Endothelial cell (in vitro differentiated cells): ENCODE measurements at regions not wholly inside any gene's neighbourhood (a gene's known extent, or its start where the extent isn't known, plus 50 kb on each side); places are given as distances from the start of the nearest gene placed in this dataset.

ENCODE experiments used
- DNase-seq: peaks from one replicate; pipeline ENCODE4 v3.0.0; 2021; ENCODE audit warnings: low spot score
- H3K27ac Mint-ChIP-seq: one replicate; pipeline ENCODE4 v1.8.0; 2021; ENCODE audit warnings: mixed read lengths, inconsistent platforms; ENCODE audit not compliant: unreplicated experiment
- H3K27me3 Mint-ChIP-seq: one replicate; pipeline ENCODE4 v1.8.0; 2021; ENCODE audit warnings: mild to moderate bottlenecking, moderate library complexity, mixed read lengths, inconsistent platforms; ENCODE audit not compliant: unreplicated experiment
- H3K36me3 Mint-ChIP-seq: one replicate; pipeline ENCODE4 v1.8.0; 2021; ENCODE audit warnings: mild to moderate bottlenecking, low read depth, mixed read lengths, inconsistent platforms; ENCODE audit not compliant: unreplicated experiment
- H3K4me1 Mint-ChIP-seq: one replicate; pipeline ENCODE4 v1.8.0; 2021; ENCODE audit warnings: mild to moderate bottlenecking, mixed read lengths, inconsistent platforms; ENCODE audit not compliant: unreplicated experiment
- H3K4me3 Mint-ChIP-seq: one replicate; pipeline ENCODE4 v1.8.0; 2021; ENCODE audit warnings: mild to moderate bottlenecking, mixed read lengths, inconsistent platforms; ENCODE audit not compliant: unreplicated experiment
- H3K9me3 Mint-ChIP-seq: one replicate; pipeline ENCODE4 v1.8.0; 2021; ENCODE audit warnings: mixed read lengths, inconsistent platforms; ENCODE audit not compliant: unreplicated experiment
- TF ChIP-seq, protein P1 (sequence below): fragments of 200-600 bp; sonication (generic); IDR thresholded peaks from one replicate; pipeline ENCODE4 v1.5.0; 2021; ENCODE audit warnings: antibody characterized with exemption; ENCODE audit not compliant: unreplicated experiment

DNA sequence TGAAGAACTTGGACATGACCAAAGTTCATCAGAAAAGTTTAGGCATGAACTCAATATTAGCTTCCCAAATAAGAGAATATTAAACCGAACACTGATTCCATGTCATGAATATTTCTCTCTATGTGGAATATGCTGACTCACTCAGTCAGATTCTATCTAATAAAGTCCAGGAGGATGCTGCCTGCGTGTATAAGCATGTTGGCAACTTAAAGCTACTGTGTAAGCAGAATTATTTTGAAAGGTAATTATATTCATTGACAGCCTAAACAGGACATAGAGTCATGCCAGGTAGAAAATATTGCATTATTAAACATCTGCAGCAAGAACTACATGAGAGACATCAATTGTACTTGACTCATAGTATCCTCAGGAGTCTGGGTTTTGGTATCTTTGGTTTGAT, 367.9 kb upstream of the SPOCK3 start:
- Mint-ChIP-seq H3K9me3 (no peaks in the 10 kb centered on the region), H3K27ac (no peak overlapping the region), H3K4me1 (no peaks in the 10 kb centered on the region), H3K4me3 (no peak overlapping the region), H3K36me3 (no peaks in the 10 kb centered on the region), H3K27me3 (no peaks in the 10 kb centered on the region)
- TF ChIP-seq, protein P1, sequence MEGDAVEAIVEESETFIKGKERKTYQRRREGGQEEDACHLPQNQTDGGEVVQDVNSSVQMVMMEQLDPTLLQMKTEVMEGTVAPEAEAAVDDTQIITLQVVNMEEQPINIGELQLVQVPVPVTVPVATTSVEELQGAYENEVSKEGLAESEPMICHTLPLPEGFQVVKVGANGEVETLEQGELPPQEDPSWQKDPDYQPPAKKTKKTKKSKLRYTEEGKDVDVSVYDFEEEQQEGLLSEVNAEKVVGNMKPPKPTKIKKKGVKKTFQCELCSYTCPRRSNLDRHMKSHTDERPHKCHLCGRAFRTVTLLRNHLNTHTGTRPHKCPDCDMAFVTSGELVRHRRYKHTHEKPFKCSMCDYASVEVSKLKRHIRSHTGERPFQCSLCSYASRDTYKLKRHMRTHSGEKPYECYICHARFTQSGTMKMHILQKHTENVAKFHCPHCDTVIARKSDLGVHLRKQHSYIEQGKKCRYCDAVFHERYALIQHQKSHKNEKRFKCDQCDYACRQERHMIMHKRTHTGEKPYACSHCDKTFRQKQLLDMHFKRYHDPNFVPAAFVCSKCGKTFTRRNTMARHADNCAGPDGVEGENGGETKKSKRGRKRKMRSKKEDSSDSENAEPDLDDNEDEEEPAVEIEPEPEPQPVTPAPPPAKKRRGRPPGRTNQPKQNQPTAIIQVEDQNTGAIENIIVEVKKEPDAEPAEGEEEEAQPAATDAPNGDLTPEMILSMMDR, result no peak
- DNase-seq, result no peak

DNA sequence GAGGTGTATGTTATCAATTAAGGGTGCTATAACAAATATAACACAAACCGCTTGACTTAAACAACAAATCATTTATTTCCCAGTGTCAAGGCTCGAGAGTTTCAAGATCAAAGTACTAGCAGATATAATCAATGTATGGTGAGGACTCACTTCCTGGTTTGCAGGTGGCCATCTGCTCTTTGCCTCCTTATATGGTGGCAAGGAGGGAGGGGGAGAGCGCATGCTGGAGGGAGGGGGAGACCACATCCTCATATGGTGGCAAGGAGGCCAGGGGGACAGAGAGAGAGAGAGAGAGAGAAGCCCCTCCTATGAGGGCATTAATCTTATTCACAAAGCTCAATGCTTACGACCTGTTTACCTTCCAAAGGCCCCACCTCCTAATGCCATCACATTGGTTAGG, 372.3 kb upstream of the SPOCK3 start:
- TF ChIP-seq, protein P1, result no peak
- no peaks in the 10 kb centered on the region for H3K27me3 Mint-ChIP-seq
- no peak overlapping the region for H3K4me3 Mint-ChIP-seq
- no peak overlapping the region for H3K27ac Mint-ChIP-seq
- H3K36me3 Mint-ChIP-seq, result no peaks in the 10 kb centered on the region
- no peaks in the 10 kb centered on the region for H3K4me1 Mint-ChIP-seq
- no peak for DNase-seq
- no peaks in the 10 kb centered on the region for H3K9me3 Mint-ChIP-seq

DNA sequence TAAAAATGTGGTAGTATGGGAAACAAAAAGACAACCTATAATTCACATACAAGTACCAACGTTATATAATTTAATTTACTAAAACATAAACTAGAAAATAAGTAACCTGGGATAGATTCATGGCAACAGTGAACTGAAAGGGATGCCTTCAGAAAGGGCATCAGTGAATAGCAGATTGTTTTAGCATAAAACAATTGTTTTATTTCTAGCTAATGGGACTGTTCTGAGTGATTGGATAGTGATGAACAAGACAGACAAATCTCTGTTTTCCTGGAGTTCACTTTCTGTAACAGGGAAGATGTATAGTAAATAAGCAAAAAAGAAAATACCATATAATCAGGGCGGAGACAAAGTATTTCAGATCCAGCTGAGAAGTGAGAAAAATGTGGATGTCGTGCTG, 379.1 kb upstream of the SPOCK3 start:
- Mint-ChIP-seq H3K27me3 (peaks cover 2% of the 10 kb centered on the region), H3K36me3 (no peaks in the 10 kb centered on the region), H3K4me3 (no peak overlapping the region), H3K27ac (no peak overlapping the region), H3K9me3 (no peaks in the 10 kb centered on the region), H3K4me1 (no peaks in the 10 kb centered on the region)
- TF ChIP-seq, protein P1, result no peak
- DNase-seq, result no peak

DNA sequence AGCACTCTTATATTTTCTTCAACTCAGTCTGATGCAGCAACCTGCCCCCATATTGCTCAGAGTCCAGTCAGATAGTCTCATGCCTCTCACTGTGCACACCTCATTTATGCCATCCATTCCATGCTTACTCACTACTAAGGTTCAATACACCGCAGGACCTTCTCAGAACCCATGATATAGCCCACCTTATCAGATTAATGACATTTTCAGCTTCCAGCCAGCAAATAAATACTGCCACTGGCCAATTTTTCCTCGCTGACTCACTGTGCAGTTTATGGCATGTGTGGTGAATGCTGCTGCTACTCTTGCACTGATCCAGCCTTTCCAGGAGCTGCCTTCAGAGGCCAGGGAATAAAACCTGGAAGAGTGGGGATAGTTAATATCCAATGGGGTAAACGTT, 380.6 kb upstream of the SPOCK3 start:
- Mint-ChIP-seq H3K9me3 (no peaks in the 10 kb centered on the region), H3K27ac (no peak overlapping the region), H3K4me3 (no peak overlapping the region), H3K36me3 (no peaks in the 10 kb centered on the region), H3K4me1 (no peaks in the 10 kb centered on the region), H3K27me3 (peaks cover 2% of the 10 kb centered on the region)
- DNase-seq, result no peak
- TF ChIP-seq, protein P1, result no peak

DNA sequence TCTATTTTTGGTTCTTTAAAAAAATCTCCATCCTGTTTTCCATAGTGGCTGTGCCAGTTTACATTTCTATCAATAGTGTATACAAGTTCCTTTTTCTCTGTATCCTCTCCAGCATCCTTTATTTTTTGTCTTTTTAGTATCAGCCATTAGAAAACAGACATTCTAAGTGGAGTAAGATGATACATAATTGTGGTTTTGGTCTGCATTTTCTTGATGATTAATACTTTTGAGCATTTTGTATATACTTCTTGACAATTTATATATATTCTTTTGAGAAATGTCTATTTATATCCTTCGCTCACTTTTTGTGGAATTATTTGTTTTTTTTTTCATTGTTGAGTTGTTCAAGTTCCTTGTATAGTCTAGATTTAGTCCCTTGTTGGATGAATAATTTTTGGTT, 382.2 kb upstream of the SPOCK3 start:
- TF ChIP-seq, protein P1, result no peak
- H3K27ac Mint-ChIP-seq, result no peak overlapping the region
- no peak overlapping the region for H3K4me3 Mint-ChIP-seq
- no peak for DNase-seq
- no peaks in the 10 kb centered on the region for H3K9me3 Mint-ChIP-seq
- no peaks in the 10 kb centered on the region for H3K36me3 Mint-ChIP-seq
- H3K27me3 Mint-ChIP-seq, result peaks cover 2% of the 10 kb centered on the region
- no peaks in the 10 kb centered on the region for H3K4me1 Mint-ChIP-seq
